Effector memory CD4-positive, alpha-beta T cell (primary cell): ENCODE measurements at regions not wholly inside any gene's neighbourhood (a gene's known extent, or its start where the extent isn't known, plus 50 kb on each side); places are given as distances from the start of the nearest gene placed in this dataset.

Experiments
- DNase-seq, 3 donors: peaks; one replicate each; pipeline ENCODE4 v3.0.0-alpha.2; 2020
- H3K27ac ChIP-seq: 2 replicates; pipeline ENCODE4 v1.7.0; 2013; ENCODE audit warnings: mild to moderate bottlenecking, low read length, moderate library complexity; ENCODE audit not compliant: insufficient read depth, poor library complexity, severe bottlenecking
- H3K27me3 ChIP-seq: replicated peaks from 2 replicates; pipeline ENCODE4 v1.7.0; 2013; ENCODE audit warnings: mild to moderate bottlenecking, low read length; ENCODE audit not compliant: insufficient read depth, control insufficient read depth, poor library complexity, severe bottlenecking
- H3K36me3 ChIP-seq: 2 replicates; pipeline ENCODE4 v1.7.0; 2013; ENCODE audit warnings: mild to moderate bottlenecking, low read length, moderate library complexity; ENCODE audit not compliant: control insufficient read depth, insufficient read depth
- H3K4me1 ChIP-seq: 2 replicates; pipeline ENCODE4 v1.7.0; 2013; ENCODE audit warnings: low read length, mild to moderate bottlenecking; ENCODE audit not compliant: control insufficient read depth, insufficient read depth, poor library complexity, severe bottlenecking
- H3K4me3 ChIP-seq: 2 replicates; pipeline ENCODE4 v1.7.0; 2013; ENCODE audit warnings: low read length, low read depth, mild to moderate bottlenecking; ENCODE audit not compliant: insufficient read depth, poor library complexity, severe bottlenecking
- H3K9me3 ChIP-seq: 2 replicates; pipeline ENCODE4 v1.7.0; 2013; ENCODE audit warnings: mild to moderate bottlenecking, low read length, moderate library complexity; ENCODE audit not compliant: control insufficient read depth

DNA sequence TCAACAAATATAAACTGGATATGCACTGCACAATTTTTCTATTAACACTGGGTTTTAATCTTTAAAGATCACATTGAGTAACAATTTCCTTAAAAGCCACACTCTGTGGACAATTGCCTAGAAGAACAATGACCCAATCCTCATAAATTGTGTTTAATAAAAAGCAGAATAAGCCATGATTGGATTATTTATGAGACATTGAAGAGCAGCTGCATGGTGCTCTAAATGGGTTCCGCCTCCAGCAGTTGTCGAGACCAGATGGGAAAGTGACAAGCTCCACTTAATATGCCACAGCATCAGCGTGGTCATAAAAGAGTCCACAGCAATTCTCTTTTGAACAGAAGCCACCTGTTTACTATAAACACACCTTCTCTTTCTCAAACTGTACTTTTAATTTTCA, 635.2 kb upstream of the FRG1 start:
- no peak overlapping the region for H3K27ac ChIP-seq
- H3K4me1 ChIP-seq = no peaks in the 10 kb centered on the region
- DNase-seq = no peak
- H3K4me3 ChIP-seq = no peak overlapping the region
- no peaks in the 10 kb centered on the region for H3K36me3 ChIP-seq
- no peaks in the 10 kb centered on the region for H3K9me3 ChIP-seq
- no peaks in the 10 kb centered on the region for H3K27me3 ChIP-seq

DNA sequence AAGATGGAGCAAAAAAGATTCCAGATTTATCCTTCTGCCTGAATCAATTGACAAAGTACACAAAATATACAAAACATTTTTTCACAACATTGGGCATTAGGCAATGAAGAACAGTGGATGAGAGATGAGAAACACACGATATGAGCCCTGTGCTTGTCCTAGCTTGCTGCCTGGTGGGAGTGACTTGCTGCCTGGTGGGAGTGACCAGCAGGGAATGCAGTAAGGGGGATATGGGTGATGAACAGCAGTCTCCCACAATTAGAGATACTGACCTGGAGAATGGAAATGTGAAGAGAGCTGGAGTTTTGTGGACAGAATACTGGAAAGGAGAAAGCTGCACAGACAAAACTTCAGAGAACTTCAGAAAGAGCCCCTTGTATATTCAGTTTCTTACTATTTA, 629.4 kb upstream of the FRG1 start:
- no peak for DNase-seq
- H3K4me3 ChIP-seq = no peak overlapping the region
- H3K27me3 ChIP-seq = no peaks in the 10 kb centered on the region
- no peaks in the 10 kb centered on the region for H3K9me3 ChIP-seq
- H3K4me1 ChIP-seq = no peaks in the 10 kb centered on the region
- H3K27ac ChIP-seq = no peak overlapping the region
- H3K36me3 ChIP-seq = no peaks in the 10 kb centered on the region

DNA sequence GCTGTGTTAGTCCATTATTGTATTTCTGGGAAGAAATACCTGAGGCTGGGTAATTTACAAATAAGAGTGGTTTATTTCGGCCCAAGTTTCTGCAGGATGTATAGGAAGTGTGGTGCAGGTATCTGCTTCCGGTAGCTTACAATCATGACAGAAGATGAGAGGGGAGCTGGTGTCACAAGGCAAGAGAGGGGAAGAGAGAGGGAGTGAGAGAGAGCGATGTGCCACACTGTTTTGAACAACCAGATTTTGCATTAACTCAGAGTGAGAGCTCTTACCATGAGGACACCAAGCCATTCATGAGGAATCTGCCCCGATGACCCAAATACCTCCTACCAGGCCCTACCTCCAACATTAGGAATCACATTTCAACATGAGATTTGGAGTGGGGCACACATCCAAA, 627.6 kb upstream of the FRG1 start:
- DNase-seq = no peak
- H3K4me3 ChIP-seq = no peak overlapping the region

GRCh38 chr4:189313861-189314513, 626.7 kb upstream of the FRG1 start:
- Histone ChIP-seq H3K4me1 (no peaks in the 10 kb centered on the region), H3K36me3 (no peaks in the 10 kb centered on the region), H3K4me3 (no peak overlapping the region), H3K27me3 (no peaks in the 10 kb centered on the region), H3K27ac (no peak overlapping the region), H3K9me3 (no peaks in the 10 kb centered on the region)
- DNase-seq = no peak

More for the DNA sequence above, 627.6 kb upstream of the FRG1 start:
- Histone ChIP-seq H3K27me3 (no peaks in the 10 kb centered on the region), H3K36me3 (no peaks in the 10 kb centered on the region), H3K4me1 (no peaks in the 10 kb centered on the region), H3K27ac (no peak overlapping the region), H3K9me3 (no peaks in the 10 kb centered on the region)

- DNase-seq = no peak
- Histone ChIP-seq H3K27ac (no peak overlapping the region), H3K9me3 (no peaks in the 10 kb centered on the region), H3K4me1 (no peaks in the 10 kb centered on the region), H3K27me3 (no peaks in the 10 kb centered on the region), H3K36me3 (no peaks in the 10 kb centered on the region), H3K4me3 (no peak overlapping the region)
Measured at GRCh38 chr4:189322426-189322825, 618.2 kb upstream of the FRG1 start.

- H3K4me3 ChIP-seq = no peak overlapping the region
- no peaks in the 10 kb centered on the region for H3K4me1 ChIP-seq
- H3K27me3 ChIP-seq = no peaks in the 10 kb centered on the region
- H3K9me3 ChIP-seq = no peaks in the 10 kb centered on the region
- no peak for DNase-seq
- H3K36me3 ChIP-seq = no peaks in the 10 kb centered on the region
- no peak overlapping the region for H3K27ac ChIP-seq
Measured at GRCh38 chr4:189341881-189342280, 598.8 kb upstream of the FRG1 start.

DNA sequence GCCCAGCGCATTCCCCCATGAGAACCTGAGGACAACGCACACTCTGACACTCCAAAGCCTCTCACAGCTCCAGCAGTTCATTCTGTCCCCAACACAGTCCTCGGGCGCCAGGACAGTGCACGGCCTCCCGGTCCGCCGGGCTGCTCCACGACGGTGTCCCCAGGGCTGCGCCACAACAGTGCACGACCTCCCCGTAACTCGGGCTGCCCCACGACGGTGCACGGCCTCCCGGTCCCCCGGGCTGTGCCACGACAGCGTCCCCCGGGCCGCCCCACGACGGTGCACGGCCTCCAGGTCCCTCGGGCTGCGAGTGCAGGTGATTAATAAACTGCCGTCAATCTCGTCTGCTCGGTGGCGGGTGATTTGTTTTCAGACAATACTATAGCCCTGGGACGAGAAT, 585.1 kb upstream of the FRG1 start:
- H3K4me1 ChIP-seq = no peaks in the 10 kb centered on the region
- no peaks in the 10 kb centered on the region for H3K9me3 ChIP-seq

GRCh38 chr4:189362364-189362763, 578.3 kb upstream of the FRG1 start:
- DNase-seq = no peak
- no peaks in the 10 kb centered on the region for H3K36me3 ChIP-seq
- no peak overlapping the region for H3K27ac ChIP-seq
- no peaks in the 10 kb centered on the region for H3K4me1 ChIP-seq
- H3K9me3 ChIP-seq = no peaks in the 10 kb centered on the region
- no peaks in the 10 kb centered on the region for H3K27me3 ChIP-seq
- no peak overlapping the region for H3K4me3 ChIP-seq

More for the DNA sequence above, 585.1 kb upstream of the FRG1 start:
- Histone ChIP-seq H3K4me3 (no peak overlapping the region), H3K27ac (no peak overlapping the region), H3K27me3 (no peaks in the 10 kb centered on the region), H3K36me3 (no peaks in the 10 kb centered on the region)
- no peak for DNase-seq

GRCh38 chr4:189364032-189364449, 576.6 kb upstream of the FRG1 start:
- no peaks in the 10 kb centered on the region for H3K4me1 ChIP-seq
- no peak for DNase-seq
- no peaks in the 10 kb centered on the region for H3K36me3 ChIP-seq
- H3K27me3 ChIP-seq = no peaks in the 10 kb centered on the region
- no peaks in the 10 kb centered on the region for H3K9me3 ChIP-seq
- H3K4me3 ChIP-seq = no peak overlapping the region
- no peak overlapping the region for H3K27ac ChIP-seq

DNA sequence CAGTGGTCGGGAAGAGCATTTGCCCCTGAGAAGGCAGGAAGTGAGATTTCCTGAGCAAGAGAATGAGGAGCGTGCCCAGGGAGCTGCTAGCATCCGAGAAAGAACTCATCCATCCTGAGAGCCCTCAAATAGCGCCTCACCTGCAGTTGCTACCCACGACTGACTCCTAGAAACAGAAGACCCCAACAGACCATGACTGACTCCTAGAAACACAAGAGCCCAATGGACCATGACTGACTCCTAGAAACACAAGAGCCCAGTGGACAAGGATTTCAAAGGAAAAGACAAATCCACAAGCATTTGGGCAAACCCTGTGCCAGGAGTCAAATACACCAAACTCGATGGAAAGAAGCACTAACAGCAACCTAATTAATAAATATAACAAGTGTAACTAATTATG, 575.2 kb upstream of the FRG1 start:
- Histone ChIP-seq H3K27me3 (no peaks in the 10 kb centered on the region), H3K4me3 (no peak overlapping the region)

More for the DNA sequence above, 575.2 kb upstream of the FRG1 start:
- DNase-seq = no peak
- no peaks in the 10 kb centered on the region for H3K36me3 ChIP-seq
- H3K4me1 ChIP-seq = no peaks in the 10 kb centered on the region
- no peaks in the 10 kb centered on the region for H3K9me3 ChIP-seq
- H3K27ac ChIP-seq = no peak overlapping the region
